HG03457 (cell line): ENCODE measurements at regions not wholly inside any gene's neighbourhood (a gene's known extent, or its start where the extent isn't known, plus 50 kb on each side); places are given as distances from the start of the nearest gene placed in this dataset.
"Not testable (repeated sequence)": the region's sequence is repeated elsewhere in the genome, so short reads cannot be mapped to it uniquely, and the experiment has no call there.

Experiments
- ATAC-seq: cut with Tn5 transposase; IDR thresholded peaks from one replicate; pipeline ENCODE4 v1.9.1; 2021; ENCODE audit warnings: moderate number of reproducible peaks; ENCODE audit not compliant: unreplicated experiment

DNA sequence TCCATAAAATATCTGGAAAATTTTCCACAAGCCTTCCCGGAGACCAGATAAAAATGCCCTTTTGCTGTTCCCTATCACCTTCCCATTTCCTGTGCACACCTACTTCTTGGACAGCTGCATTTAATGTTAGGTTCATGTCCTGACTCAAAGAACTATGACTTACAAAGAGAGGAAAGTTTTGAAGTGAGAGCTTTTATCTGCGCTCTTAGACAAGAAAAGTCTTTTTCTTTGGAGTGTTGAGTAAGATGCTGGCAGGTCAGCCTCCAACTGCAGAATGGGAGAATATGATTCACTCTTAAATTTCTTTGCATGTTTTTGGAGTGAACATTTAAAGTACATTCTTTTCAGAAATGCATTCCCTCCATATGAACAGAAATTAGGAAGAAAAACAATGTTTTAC is 147.3 kb upstream of the DPH6 start:
- no peak for ATAC-seq

GRCh38 chr15:35693886-35694285 is 147.9 kb upstream of the DPH6 start:
- ATAC-seq, result no peak

GRCh38 chr15:35695003-35695402 is 149.0 kb upstream of the DPH6 start:
- ATAC-seq, result no peak

DNA sequence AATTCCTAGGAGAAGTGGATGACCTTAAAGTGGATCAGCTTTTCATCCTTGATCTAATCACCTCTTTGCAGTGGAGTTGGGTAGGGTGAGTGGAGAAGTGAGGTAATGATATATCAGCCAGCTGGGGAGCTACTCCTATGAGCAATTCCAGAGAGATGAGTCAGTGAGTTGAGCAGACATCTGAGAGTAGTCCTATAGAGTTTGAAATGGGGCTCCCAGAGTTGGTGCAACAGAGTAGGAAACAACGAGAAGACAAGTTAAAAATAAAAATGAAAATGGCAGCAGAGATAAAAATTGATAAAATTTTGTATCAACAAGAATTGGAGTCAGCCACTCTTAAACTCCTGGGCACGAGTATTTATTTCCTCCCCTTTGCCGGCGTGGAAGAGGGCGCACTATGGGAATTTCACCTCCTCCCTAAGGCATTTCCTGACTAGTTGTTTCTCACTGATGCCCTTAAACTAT is 150.8 kb upstream of the DPH6 start:
- no peak for ATAC-seq

DNA sequence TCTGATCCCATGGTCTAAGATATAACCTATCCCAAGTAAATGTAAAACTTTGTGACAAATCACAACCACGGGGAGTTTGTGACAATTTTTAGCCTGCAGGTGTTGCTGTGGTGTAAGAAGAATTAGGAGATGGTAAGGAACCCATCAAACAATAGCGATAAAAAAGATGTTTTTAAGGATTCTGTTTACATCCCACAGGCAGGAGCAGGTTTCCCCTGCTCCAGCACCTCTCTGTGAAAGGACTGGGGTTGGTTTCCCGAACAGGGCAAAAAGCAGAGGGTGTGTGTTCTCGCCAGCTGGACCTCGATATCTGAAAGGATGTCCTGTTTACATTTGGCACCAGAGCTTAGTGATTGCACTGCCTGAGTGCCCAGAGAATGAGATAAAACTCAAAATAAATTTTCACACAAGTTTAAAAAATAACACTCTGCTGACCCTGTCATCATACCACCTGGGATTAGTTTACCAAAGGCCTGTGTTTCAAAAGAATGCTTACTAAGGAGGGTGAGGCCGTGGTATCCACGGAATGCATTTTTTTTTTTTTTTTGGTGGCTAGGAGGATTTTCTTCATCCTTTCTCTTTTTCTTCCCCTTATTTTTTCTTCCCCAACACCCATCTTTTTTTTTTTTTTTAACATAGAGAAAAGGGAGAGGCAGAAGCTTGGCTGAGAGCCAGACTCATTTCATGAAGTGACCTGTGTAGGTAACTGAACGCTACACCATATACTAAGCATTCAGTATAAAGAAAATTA is 151.8 kb upstream of the DPH6 start:
- no peak for ATAC-seq

DNA sequence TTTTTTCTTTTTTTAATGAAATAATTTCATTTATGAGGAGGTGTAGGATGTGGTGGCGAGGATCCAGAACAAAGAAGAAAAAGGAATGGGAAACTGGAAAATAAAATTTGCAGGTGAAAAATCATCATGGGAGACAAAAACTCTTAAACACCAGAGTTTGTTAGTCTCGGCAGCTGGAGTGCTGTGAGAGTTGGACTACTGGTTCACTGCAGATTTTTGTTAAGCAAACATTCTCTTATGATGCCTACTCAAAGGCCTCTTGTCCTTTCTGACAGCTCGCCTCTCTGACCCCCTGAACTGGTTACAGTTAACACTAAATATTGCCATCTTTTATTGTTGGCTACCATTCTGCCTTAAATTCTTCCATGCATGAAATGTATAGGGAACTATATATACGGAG is 152.4 kb upstream of the DPH6 start:
- ATAC-seq, result no peak

DNA sequence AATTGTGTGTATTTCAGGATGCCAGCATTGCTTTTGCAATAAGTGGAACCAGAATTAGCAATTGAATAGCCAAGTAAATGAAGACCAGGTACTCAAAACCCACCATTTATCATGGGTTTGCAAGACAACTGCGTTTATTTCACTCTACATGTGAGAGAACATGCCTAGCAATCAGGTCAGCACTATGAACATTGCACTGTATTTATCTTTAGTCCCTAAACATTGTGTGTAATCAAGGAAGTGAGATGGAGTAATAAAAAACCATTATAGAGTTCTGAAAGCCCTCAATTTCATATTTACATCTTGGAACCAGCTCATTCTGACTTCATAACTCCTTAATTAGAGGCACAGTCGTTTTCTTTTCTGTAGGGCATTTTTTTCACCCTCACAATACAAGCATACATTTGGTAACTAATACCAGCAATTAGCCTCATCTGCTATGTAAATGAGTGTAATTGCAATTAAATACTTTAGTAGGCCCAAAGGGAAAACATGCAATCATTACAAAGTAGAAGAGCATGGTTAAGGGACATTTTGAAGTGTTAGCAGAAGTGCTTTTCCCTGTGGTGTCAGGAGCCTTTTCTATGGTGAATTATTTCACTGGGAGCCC is 153.1 kb upstream of the DPH6 start:
- ATAC-seq, result no peak

DNA sequence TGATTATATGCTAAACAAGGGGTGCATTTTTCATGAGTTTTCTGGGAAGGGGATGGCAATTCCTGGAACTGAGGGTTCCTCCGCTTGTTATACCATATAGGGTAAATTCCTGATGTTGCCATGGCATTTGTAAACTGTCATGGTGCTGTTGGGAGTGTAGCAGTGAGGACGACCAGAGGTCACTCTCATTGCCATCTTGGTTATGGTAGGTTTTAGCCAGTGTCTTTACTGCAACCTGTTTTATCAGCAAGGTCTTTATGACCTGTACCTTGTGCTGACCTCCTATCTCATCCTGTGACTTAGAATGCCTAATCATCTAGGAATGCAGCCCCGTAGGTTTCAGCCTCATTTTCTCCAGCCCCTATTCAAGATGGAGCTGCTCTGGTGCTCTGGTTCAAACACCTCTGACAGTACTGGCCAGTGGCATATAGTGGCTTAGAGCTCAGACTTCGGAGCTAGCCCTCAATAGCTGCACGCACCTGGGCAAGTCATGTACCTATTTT is 154.2 kb upstream of the DPH6 start:
- not testable (repeated sequence) for ATAC-seq

- ATAC-seq, result no peak
Measured at GRCh38 chr15:35701402-35702046, 155.6 kb upstream of the DPH6 start.

GRCh38 chr15:35702946-35703495 is 157.1 kb upstream of the DPH6 start:
- no peak for ATAC-seq

DNA sequence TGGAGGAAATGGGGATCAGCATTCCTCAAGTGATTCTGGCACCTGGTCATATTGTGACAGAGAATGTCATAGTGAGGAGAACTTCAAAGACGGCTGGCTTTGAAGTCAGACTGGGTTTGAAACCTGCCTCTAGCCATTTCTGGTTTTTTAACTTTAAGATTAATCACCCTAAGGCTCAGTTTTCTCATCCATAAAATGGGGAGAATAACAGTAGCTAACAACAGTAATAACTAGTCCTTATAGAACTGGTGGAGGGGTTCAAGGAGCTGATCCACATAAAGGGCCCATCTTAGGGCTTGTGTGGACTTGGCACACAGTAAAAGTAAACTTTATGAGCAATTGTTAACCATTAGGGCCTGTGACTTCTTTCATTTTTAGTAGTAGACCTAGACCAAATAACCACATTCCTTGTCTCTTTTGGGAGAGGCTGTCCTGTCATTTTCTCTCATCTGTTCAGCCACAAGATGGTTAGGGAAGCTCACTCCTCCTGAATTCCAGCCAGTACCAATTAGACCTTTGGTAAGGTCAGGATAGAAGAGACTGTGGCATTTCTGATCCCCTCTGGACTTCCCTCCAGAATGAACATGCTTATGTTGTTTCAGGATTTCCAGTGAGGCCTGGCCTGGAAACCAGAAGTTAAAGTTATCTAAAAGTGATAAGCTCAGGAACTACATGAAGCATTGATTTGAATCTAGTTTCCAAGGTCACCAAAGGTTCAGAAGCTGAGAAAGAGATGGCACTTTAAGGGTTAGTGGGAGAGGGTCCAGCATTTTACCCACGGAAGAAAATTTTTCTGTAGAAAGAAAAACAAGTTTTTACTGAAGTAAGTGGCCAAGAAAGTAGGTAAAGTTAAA is 159.3 kb upstream of the DPH6 start:
- ATAC-seq, result no peak

- ATAC-seq, result no peak
Measured at GRCh38 chr15:35705884-35706585, 160.1 kb upstream of the DPH6 start.

- no peak for ATAC-seq
Measured at GRCh38 chr15:35712956-35713355, 167.0 kb upstream of the DPH6 start.

DNA sequence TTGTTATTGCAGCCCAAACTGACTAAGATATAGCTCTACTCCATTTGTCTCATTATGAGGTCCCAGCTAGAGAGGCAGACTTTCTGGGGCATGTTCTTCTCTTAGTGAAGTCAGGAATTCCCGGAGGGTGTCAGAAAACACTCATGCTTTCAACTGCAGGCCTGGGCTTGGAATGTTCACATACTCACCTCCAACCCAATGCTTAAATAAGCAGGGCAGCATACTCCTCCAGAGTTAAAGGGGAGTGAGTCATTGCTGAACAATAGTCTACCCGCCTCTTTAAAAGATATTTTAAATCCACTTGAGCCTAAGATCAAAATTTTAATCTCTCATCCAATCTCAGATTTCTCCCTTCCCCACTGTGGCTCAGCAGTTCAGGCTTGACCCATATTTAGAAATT is 167.8 kb upstream of the DPH6 start:
- no peak for ATAC-seq

DNA sequence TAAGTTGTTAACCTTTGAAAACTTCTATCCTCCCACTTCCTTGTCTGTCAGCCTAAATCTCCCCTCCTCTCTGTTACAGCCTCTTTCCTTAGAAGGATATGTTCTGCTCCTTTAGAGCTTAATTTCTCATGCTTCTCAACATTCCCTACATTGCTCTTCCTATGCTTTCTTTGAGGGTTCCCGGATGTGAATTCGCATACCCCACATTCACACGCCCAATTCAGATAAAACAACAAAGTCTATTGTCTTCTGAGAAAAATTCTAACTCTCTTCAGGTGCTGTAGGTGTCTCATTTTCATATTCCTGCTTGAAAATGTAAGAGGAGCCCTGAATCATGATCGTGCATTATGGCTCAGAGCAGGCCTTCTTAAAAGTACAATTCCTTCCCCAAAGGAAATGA is 171.8 kb upstream of the DPH6 start:
- no peak for ATAC-seq

DNA sequence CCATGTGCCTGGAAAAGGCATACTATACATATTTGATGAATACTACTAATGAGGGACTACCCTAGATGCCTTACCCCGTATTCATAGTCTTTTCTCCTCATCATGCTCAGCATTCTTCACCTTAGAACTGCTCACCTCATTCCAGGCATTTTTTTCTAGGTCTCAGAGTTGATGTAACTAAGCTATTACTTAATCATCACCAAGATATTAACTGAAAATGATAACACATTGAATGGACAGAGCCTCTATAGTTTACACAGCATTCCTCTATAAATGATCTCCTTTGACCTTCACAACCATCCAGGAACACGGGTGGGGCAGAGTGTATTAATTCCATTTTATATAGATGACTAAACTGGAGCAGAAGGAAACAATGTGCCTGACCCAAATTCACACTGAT is 174.1 kb upstream of the DPH6 start:
- ATAC-seq, result no peak

- no peak for ATAC-seq
Measured at GRCh38 chr15:35720984-35721383, 175.0 kb upstream of the DPH6 start.

DNA sequence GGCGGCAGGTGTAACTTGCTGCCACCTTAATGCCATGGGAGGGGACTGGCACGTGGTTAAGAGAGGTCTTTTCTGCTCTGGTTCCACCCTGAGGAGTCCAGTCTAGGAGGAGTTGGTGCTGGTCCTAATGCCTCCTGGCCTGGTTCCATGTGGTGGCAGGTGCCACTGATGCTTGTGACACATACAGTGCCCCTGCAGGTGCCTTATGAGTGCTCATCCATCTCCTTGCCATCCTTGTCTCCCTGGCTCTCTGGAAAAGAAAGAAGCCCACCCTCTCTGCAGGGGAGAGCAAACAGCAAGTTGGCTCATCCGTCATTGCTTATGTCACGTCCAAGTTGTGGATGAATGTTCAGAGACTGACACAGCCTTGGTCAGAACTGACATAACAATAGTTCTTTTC is 175.8 kb upstream of the DPH6 start:
- ATAC-seq, result no peak

DNA sequence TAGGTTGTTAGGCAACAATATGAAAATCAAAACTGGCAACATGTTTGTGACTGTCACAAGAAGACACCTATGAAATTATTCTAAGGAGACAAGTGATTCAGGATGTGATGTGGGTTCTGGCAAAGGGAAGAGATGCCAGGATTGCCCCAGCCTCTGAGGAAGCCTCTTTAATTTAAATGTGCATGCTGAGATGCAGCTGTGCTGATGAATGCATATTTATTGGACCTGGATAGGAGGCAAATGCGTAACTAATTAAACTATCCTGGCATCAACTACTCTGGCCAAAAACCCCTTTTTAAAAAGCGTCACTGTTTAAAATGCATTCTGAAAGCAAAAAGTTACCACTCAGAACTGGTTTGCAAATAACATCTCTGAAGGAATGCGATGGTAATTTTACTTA is 176.5 kb upstream of the DPH6 start:
- no peak for ATAC-seq

- ATAC-seq, result no peak
Measured at GRCh38 chr15:35723120-35723847, 177.3 kb upstream of the DPH6 start.
